Keratinocyte (primary cell): ENCODE measurements at regions not wholly inside any gene's neighbourhood (a gene's known extent, or its start where the extent isn't known, plus 50 kb on each side); places are given as distances from the start of the nearest gene placed in this dataset.

Source experiments
- DNase-seq: peaks from one replicate; pipeline ENCODE4 v3.0.0-alpha.2; 2011; ENCODE audit warnings: low read depth, missing footprints, low spot score
- FAIRE-seq: peaks from 2 replicates; lab custom pipeline; 2011; peaks lifted over from hg19 to GRCh38; lab: Jason Lieb, UNC
- H2AFZ ChIP-seq: 2 replicates; pipeline ENCODE4 v1.6.0; 2012; ENCODE audit warnings: low read length, control low read depth, inconsistent platforms; ENCODE audit not compliant: control insufficient read depth
- H3K27ac ChIP-seq: 2 replicates; pipeline ENCODE4 v1.5.1; 2011; ENCODE audit warnings: low read length; ENCODE audit not compliant: control insufficient read depth, insufficient read depth
- H3K27me3 ChIP-seq: 3 replicates; pipeline ENCODE4 v1.6.0; 2011; ENCODE audit warnings: low read length; ENCODE audit not compliant: control insufficient read depth, insufficient read depth; ENCODE audit errors: extremely low read depth
- H3K36me3 ChIP-seq, 2 experiments: 2 replicates in 1 of 2; 3 replicates in 1 of 2; pipeline ENCODE4 v1.5.1; 2011; ENCODE audit warnings: low read length in 2 of 2, mild to moderate bottlenecking in 1 of 2; ENCODE audit not compliant: control insufficient read depth in 2 of 2, insufficient read depth in 2 of 2; ENCODE audit errors: extremely low read depth in 1 of 2
- H3K4me1 ChIP-seq: 3 replicates; pipeline ENCODE4 v1.5.1; 2011; ENCODE audit warnings: low read length; ENCODE audit not compliant: control insufficient read depth, insufficient read depth; ENCODE audit errors: extremely low read depth
- H3K4me2 ChIP-seq: 3 replicates; pipeline ENCODE4 v1.6.0; 2011; ENCODE audit warnings: low read depth, low read length; ENCODE audit not compliant: control insufficient read depth, insufficient read depth; ENCODE audit errors: extremely low read depth
- H3K4me3 ChIP-seq, 3 experiments: fragments of 200-600 bp in 1 of 3; sonication (generic) in 1 of 3; 2 replicates in 2 of 3; 3 replicates in 1 of 3; pipeline ENCODE4 v1.5.1; 2011 to 2016; ENCODE audit warnings: low read length in 3 of 3, mild to moderate bottlenecking in 3 of 3, control low read depth in 2 of 3, inconsistent platforms in 1 of 3, low read depth in 1 of 3, mixed read lengths in 1 of 3, mixed run types in 1 of 3, moderate library complexity in 1 of 3; ENCODE audit not compliant: control insufficient read depth in 2 of 3, insufficient read depth in 2 of 3; ENCODE audit errors: extremely low read depth in 1 of 3
- H3K79me2 ChIP-seq: 2 replicates; pipeline ENCODE4 v1.6.0; 2012; ENCODE audit warnings: low read length; ENCODE audit not compliant: control insufficient read depth, insufficient read depth
- H3K9ac ChIP-seq: 3 replicates; pipeline ENCODE4 v1.6.0; 2011; ENCODE audit warnings: low read length; ENCODE audit not compliant: control insufficient read depth, insufficient read depth; ENCODE audit errors: extremely low read depth
- H3K9me1 ChIP-seq: 3 replicates; pipeline ENCODE4 v1.6.0; 2011; ENCODE audit warnings: low read length; ENCODE audit not compliant: control insufficient read depth, insufficient read depth; ENCODE audit errors: extremely low read depth
- H3K9me3 ChIP-seq: 2 replicates; pipeline ENCODE4 v1.5.1; 2012; ENCODE audit warnings: low read depth, low read length; ENCODE audit not compliant: control insufficient read depth
- H4K20me1 ChIP-seq: 3 replicates; pipeline ENCODE4 v1.6.0; 2011; ENCODE audit warnings: low read length; ENCODE audit not compliant: control insufficient read depth, insufficient read depth; ENCODE audit errors: extremely low read depth
- CTCF ChIP-seq, 3 experiments: IDR thresholded peaks in 1 of 3; conservative IDR thresholded peaks in 1 of 3; optimal IDR thresholded peaks in 1 of 3; 2 replicates in 2 of 3; 3 replicates in 1 of 3; pipeline versions ENCODE3 to v1.5.1; 2011; ENCODE audit warnings: low read length in 3 of 3, mild to moderate bottlenecking in 3 of 3, moderate library complexity in 2 of 3, control low read depth in 1 of 3, inconsistent platforms in 1 of 3; ENCODE audit not compliant: insufficient read depth in 2 of 3; ENCODE audit errors: extremely low read depth in 1 of 3
- EZH2 ChIP-seq: IDR thresholded peaks from one replicate; pipeline ENCODE4 v1.6.1; 2012; ENCODE audit warnings: inconsistent platforms, mild to moderate bottlenecking, low read length, moderate library complexity
- dilution Hi-C: fragments of 300-500 bp; cut with MboI; formaldehyde crosslinking; loops from one replicate; pipeline ENCODE4 v1.7.0; 2020; ENCODE audit warnings: low sequenced_read_pairs; ENCODE audit not compliant: extremely low pct_ligation_motif_present

DNA sequence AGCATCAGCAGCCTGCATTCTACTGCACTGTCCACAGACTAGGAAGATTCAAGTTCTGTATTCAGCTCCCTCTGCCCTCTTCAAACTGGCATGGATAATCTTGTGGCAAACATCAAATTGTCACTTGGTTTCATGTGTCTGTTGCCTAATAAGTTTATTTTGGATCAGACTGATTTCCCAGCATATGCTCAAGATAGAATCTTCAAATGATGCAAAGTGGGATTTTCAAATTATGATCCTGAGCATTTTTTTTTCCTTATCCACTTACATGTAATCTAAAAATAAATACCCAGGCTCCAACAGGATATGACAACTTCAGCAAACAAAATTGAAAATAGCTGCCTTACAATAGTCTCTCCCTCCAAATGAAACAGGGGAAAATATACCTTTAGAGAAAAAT, 160.9 kb upstream of the VRK2 start:
- no peak for TF ChIP-seq CTCF (optimal IDR thresholded peaks at IDR 0.05 in 1 of 3, IDR thresholded peaks at IDR 0.05 in 1 of 3, conservative IDR thresholded peaks at IDR 0.05 in 1 of 3; ENCODE audit: extremely low read depth in 1 of 3, insufficient read depth in 2 of 3, low read length in 3 of 3)
- no peak for TF ChIP-seq EZH2
- Histone ChIP-seq H2AFZ (no peak overlapping the region), H3K4me2 (no peak overlapping the region), H3K9me3 (no peaks in the 10 kb centered on the region), H3K27ac (no peak overlapping the region), H3K9me1 (no peaks in the 10 kb centered on the region), H3K27me3 (no peaks in the 10 kb centered on the region), H3K4me3 (no peak overlapping the region), H3K4me1 (no peaks in the 10 kb centered on the region), H3K9ac (no peak overlapping the region), H3K36me3 (no peaks in the 10 kb centered on the region), H3K79me2 (no peaks in the 10 kb centered on the region), H4K20me1 (no peaks in the 10 kb centered on the region)
- dilution Hi-C loops, result no loop called here
- FAIRE-seq (no peak), DNase-seq (no peak)

GRCh38 chr2:57886161-57886786, 160.3 kb upstream of the VRK2 start:
- no peaks in the 10 kb centered on the region for H3K4me1 ChIP-seq
- H3K27ac ChIP-seq, result no peak overlapping the region
- H3K9ac ChIP-seq, result no peak overlapping the region
- no peak overlapping the region for H3K4me2 ChIP-seq
- H3K4me3 ChIP-seq, result no peak overlapping the region
- FAIRE-seq, result no peak
- H3K9me3 ChIP-seq, result no peaks in the 10 kb centered on the region
- TF ChIP-seq EZH2 (no peak), CTCF (optimal IDR thresholded peaks at IDR 0.05 in 1 of 3, IDR thresholded peaks at IDR 0.05 in 1 of 3, conservative IDR thresholded peaks at IDR 0.05 in 1 of 3; ENCODE audit: extremely low read depth in 1 of 3, insufficient read depth in 2 of 3, low read length in 3 of 3) (no peak)
- H3K36me3 ChIP-seq, result no peaks in the 10 kb centered on the region
- H4K20me1 ChIP-seq, result no peaks in the 10 kb centered on the region
- no peaks in the 10 kb centered on the region for H3K79me2 ChIP-seq
- no peak for DNase-seq
- H2AFZ ChIP-seq, result no peak overlapping the region
- dilution Hi-C loops, result no loop called here
- no peaks in the 10 kb centered on the region for H3K27me3 ChIP-seq
- no peaks in the 10 kb centered on the region for H3K9me1 ChIP-seq
